22Rv1 (cell line): ENCODE measurements at regions not wholly inside any gene's neighbourhood (a gene's known extent, or its start where the extent isn't known, plus 50 kb on each side); places are given as distances from the start of the nearest gene placed in this dataset.

ENCODE experiments used
- ZFX ChIP-seq: fragments of 450-650 bp; IDR thresholded peaks from 2 replicates; pipeline ENCODE4 v1.6.1; 2017; ENCODE audit warnings: antibody characterized with exemption, borderline replicate concordance
- TF ChIP-seq, protein P1 (sequence below): fragments of 450-650 bp; IDR thresholded peaks from 2 replicates; pipeline ENCODE4 v1.5.1; 2017; ENCODE audit warnings: mild to moderate bottlenecking

- TF ChIP-seq, protein P1, sequence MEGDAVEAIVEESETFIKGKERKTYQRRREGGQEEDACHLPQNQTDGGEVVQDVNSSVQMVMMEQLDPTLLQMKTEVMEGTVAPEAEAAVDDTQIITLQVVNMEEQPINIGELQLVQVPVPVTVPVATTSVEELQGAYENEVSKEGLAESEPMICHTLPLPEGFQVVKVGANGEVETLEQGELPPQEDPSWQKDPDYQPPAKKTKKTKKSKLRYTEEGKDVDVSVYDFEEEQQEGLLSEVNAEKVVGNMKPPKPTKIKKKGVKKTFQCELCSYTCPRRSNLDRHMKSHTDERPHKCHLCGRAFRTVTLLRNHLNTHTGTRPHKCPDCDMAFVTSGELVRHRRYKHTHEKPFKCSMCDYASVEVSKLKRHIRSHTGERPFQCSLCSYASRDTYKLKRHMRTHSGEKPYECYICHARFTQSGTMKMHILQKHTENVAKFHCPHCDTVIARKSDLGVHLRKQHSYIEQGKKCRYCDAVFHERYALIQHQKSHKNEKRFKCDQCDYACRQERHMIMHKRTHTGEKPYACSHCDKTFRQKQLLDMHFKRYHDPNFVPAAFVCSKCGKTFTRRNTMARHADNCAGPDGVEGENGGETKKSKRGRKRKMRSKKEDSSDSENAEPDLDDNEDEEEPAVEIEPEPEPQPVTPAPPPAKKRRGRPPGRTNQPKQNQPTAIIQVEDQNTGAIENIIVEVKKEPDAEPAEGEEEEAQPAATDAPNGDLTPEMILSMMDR = no peak
- no peak for TF ChIP-seq ZFX
Observed at GRCh38 chr5:1638658-1639400, 115.1 kb upstream of the LPCAT1 start.
